ENCODE measurements at regions not wholly inside any gene's neighbourhood (a gene's known extent, or its start where the extent isn't known, plus 50 kb on each side); places are given as distances from the start of the nearest gene placed in this dataset.

DNA sequence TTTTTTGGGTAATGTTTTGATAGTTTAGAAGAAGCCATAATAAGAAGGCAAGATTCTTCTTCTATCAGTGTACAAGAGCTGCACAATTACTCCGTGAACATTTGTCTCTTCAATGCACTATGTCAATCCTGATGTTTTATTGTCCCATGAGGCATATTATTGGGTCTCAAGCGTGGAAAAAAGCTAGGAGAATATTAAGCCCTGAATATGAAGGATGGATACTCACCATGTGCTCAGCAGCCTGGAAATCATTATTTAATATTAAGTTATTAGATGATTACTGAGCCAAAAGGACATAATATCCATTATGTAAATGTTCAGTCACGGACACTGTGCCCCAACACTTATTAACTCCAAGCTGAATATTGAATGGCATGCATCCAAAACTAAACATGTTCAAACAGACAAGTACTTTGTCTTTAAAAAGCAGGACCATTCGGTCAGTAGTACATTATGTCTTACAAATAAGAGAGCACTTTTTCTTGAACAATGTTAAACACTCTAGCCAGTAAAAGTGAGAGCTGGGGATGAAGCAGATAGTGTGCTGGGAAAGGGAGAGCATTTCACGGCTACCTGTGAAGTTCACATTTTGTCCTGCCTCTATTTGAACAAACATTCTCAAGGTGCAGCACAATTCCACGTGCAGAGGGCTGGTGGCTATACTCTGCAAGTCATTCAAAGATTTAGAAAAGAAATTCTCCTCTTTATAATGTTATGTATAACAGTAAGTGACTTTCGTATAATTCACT lies 70.6 kb upstream of the CNR1 start:
- Mint-ChIP-seq H3K36me3 (no peaks in the 10 kb centered on the region), H3K27ac (no peak overlapping the region), H3K4me3 (no peak overlapping the region), H3K9me3 (peaks cover 5% of the 10 kb centered on the region), H3K4me1 (no peaks in the 10 kb centered on the region), H3K27me3 (no peaks in the 10 kb centered on the region)
- DNase-seq (no peak), ATAC-seq (ENCODE audit: low read depth) (no peak)
- POLR2A ChIA-PET, result no interaction called here

DNA sequence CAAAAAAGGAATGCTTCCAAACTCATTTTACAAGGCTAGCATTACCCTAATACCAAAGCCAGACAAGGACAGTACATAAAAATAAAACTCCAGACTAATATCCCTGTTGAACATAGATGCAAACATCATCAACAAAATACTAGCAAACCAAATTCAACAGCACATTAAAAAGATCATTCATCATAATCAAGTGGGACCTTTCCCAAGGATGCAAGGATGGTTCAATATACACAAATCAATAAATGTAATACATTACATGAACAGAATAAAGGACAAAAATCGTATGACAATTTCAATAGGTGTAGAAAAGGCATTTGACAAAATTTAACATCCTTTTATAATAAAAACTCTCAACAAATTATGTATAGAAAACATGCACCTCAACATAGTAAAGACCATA lies 66.6 kb upstream of the CNR1 start:
- peaks cover 8% of the 10 kb centered on the region for H3K9me3 Mint-ChIP-seq
- no peaks in the 10 kb centered on the region for H3K36me3 Mint-ChIP-seq
- H3K4me1 Mint-ChIP-seq, result no peaks in the 10 kb centered on the region
- ATAC-seq (ENCODE audit: low read depth) (no peak), DNase-seq (no peak)
- no peak overlapping the region for H3K27ac Mint-ChIP-seq
- no peak overlapping the region for H3K4me3 Mint-ChIP-seq
- no peaks in the 10 kb centered on the region for H3K27me3 Mint-ChIP-seq
- POLR2A ChIA-PET, result no interaction called here

DNA sequence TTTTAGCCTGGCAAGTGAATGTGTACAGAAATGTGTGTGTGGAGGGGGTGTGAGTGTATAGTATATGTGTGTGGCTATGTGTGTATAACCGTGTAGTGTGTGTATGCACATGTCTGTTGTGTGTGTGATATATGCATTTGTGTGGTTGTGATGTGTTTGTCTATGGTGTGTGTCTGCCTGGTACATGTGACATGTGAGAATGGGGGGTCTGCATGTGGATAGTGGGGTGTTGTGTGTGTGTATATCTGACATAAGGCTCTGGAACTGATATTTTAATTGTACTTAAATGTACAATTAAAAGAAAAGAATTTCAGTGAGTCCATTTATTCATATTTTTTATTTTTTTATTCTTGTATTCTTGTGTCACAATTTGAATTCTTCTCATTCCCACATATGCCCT lies 57.2 kb upstream of the CNR1 start:
- no peaks in the 10 kb centered on the region for H3K36me3 Mint-ChIP-seq
- POLR2A ChIA-PET, result no interaction called here
- H3K27ac Mint-ChIP-seq, result no peak overlapping the region
- H3K4me1 Mint-ChIP-seq, result no peaks in the 10 kb centered on the region
- ATAC-seq (ENCODE audit: low read depth) (no peak), DNase-seq (no peak)
- H3K9me3 Mint-ChIP-seq, result no peaks in the 10 kb centered on the region
- no peak overlapping the region for H3K4me3 Mint-ChIP-seq
- H3K27me3 Mint-ChIP-seq, result no peaks in the 10 kb centered on the region

GRCh38 chr6:88220493-88220892 lies 54.3 kb upstream of the CNR1 start:
- ATAC-seq (ENCODE audit: low read depth) (no peak), DNase-seq (no peak)
- no peaks in the 10 kb centered on the region for H3K4me1 Mint-ChIP-seq
- H3K4me3 Mint-ChIP-seq, result no peak overlapping the region
- H3K27ac Mint-ChIP-seq, result no peak overlapping the region
- no peaks in the 10 kb centered on the region for H3K27me3 Mint-ChIP-seq
- POLR2A ChIA-PET, result no interaction called here
- H3K9me3 Mint-ChIP-seq, result no peaks in the 10 kb centered on the region
- H3K36me3 Mint-ChIP-seq, result no peaks in the 10 kb centered on the region

DNA sequence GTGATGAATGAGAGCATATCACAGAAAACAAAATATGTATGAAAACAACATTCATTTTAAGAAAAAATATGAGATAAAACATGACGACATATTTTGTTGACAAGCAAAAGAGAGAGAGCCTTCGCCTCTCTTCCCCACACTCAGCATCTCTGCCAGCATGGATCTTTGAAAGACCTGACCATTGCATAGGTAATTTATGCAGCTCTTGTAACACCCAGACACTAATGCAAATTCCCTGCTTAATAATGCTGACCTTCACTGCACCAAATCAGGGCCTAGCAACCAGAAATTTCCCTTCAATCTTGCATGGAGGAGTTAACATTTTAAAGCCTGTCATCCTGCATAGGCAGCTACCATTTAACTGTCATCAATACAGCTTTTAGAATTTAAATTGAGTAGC lies 50.0 kb upstream of the CNR1 start:
- H3K36me3 Mint-ChIP-seq, result no peaks in the 10 kb centered on the region
- ATAC-seq (ENCODE audit: low read depth) (no peak), DNase-seq (no peak)
- POLR2A ChIA-PET, result no interaction called here
- H3K4me3 Mint-ChIP-seq, result no peak overlapping the region
- H3K27me3 Mint-ChIP-seq, result no peaks in the 10 kb centered on the region
- H3K27ac Mint-ChIP-seq, result no peak overlapping the region
- no peaks in the 10 kb centered on the region for H3K4me1 Mint-ChIP-seq
- no peaks in the 10 kb centered on the region for H3K9me3 Mint-ChIP-seq

All from activated naive CD8-positive, alpha-beta T cell treated with anti-CD3 and anti-CD28 coated beads, Interleukin-2, amount 10 ng/mL, durations not matched to agents 7 days and 5 days (primary cell).